B cell (primary cell): ENCODE measurements at regions not wholly inside any gene's neighbourhood (a gene's known extent, or its start where the extent isn't known, plus 50 kb on each side); places are given as distances from the start of the nearest gene placed in this dataset.

Source experiments
- ATAC-seq: fragments of 200-7000 bp; cut with Tn5 transposase; one replicate; pipeline ENCODE4 v1.10.0; 2021; ENCODE audit warnings: low read depth, mild to moderate bottlenecking, moderate number of reproducible peaks, moderate library complexity
- CTCF ChIA-PET: fragments of 350-600 bp; sonication (Branson Sonifier 250); formaldehyde crosslinking; loops from one replicate; lab custom pipeline; 2021; ENCODE audit warnings: antibody characterized with exemption, inconsistent platforms; lab: Charles Lee
- POLR2A ChIA-PET: fragments of 350-600 bp; sonication (Branson Sonifier 250); formaldehyde crosslinking; loops from one replicate; lab custom pipeline; 2021; ENCODE audit warnings: antibody characterized with exemption; lab: Charles Lee
- DNase-seq: peaks from one replicate; pipeline ENCODE4 v3.0.0; 2013
- H2AFZ ChIP-seq: 2 replicates; pipeline ENCODE4 v1.6.1; 2012; ENCODE audit warnings: mild to moderate bottlenecking, low read depth, low read length; ENCODE audit not compliant: insufficient read depth, poor library complexity, severe bottlenecking
- H3K27ac ChIP-seq, 2 donors: 1 replicate in 1 of 2; 2 replicates in 1 of 2; pipeline ENCODE4 v1.5.1; 2012 to 2013; ENCODE audit warnings: low read length in 2 of 2, mild to moderate bottlenecking in 2 of 2, moderate library complexity in 1 of 2
- H3K27me3 ChIP-seq, 4 experiments: fragments of 200-600 bp in 1 of 4; sonication (generic) in 1 of 4; replicated peaks in 1 of 4; 1 replicate in 2 of 4; 2 replicates in 2 of 4; pipeline versions ENCODE4 v1.6.1 to v1.7.0; 2013 to 2016; ENCODE audit warnings: low read length in 3 of 4, mild to moderate bottlenecking in 2 of 4, mixed read lengths in 1 of 4, moderate library complexity in 1 of 4; ENCODE audit not compliant: insufficient read depth in 4 of 4, control insufficient read depth in 3 of 4; ENCODE audit errors: control extremely low read depth in 1 of 4
- H3K36me3 ChIP-seq, 2 experiments: replicated peaks in 1 of 2; 1 replicate in 1 of 2; 2 replicates in 1 of 2; pipeline versions ENCODE4 v1.6.1 to v1.7.1; 2013; ENCODE audit warnings: low read length in 1 of 2; ENCODE audit not compliant: insufficient read depth in 2 of 2, control insufficient read depth in 1 of 2; ENCODE audit errors: control extremely low read depth in 1 of 2, extremely low read depth in 1 of 2
- H3K4me1 ChIP-seq, 2 donors: fragments of 200-600 bp in 1 of 2; sonication (generic) in 1 of 2; 1 replicate in 1 of 2; 2 replicates in 1 of 2; pipeline versions ENCODE4 v1.5.1 to v1.6.1; 2013 to 2017; ENCODE audit warnings: low read length in 2 of 2; ENCODE audit not compliant: control insufficient read depth in 2 of 2, insufficient read depth in 2 of 2
- H3K4me2 ChIP-seq: replicated peaks from 2 replicates; pipeline ENCODE3; 2012; ENCODE audit warnings: mild to moderate bottlenecking, low read depth, low read length; ENCODE audit not compliant: poor library complexity, severe bottlenecking
- H3K4me3 ChIP-seq, 5 experiments: fragments of 200-600 bp in 1 of 5; sonication (generic) in 1 of 5; 1 replicate in 3 of 5; 2 replicates in 2 of 5; pipeline versions ENCODE4 v1.5.1 to v1.7.0; 2011 to 2016; ENCODE audit warnings: low read length in 4 of 5, mild to moderate bottlenecking in 4 of 5, low read depth in 2 of 5, control low read depth in 1 of 5, moderate library complexity in 1 of 5; ENCODE audit not compliant: insufficient read depth in 1 of 5; ENCODE audit errors: control extremely low read depth in 1 of 5, extremely low read depth in 1 of 5
- H3K79me2 ChIP-seq: fragments of 200-600 bp; sonication (generic); one replicate; pipeline ENCODE4 v1.6.0; 2016; ENCODE audit warnings: low read length; ENCODE audit not compliant: control insufficient read depth, insufficient read depth
- H3K9ac ChIP-seq: fragments of 200-600 bp; sonication (generic); 2 replicates; pipeline ENCODE4 v1.6.1; 2017; ENCODE audit warnings: mild to moderate bottlenecking, low read length, moderate library complexity
- H3K9me3 ChIP-seq, 3 donors: one replicate each; pipeline versions ENCODE4 v1.6.1 to v1.7.1; 2013; ENCODE audit warnings: low read length in 2 of 3; ENCODE audit not compliant: control insufficient read depth in 2 of 3, insufficient read depth in 1 of 3; ENCODE audit errors: control extremely low read depth in 1 of 3
- H4K20me1 ChIP-seq: 2 replicates; pipeline ENCODE4 v1.6.0; 2012; ENCODE audit warnings: mild to moderate bottlenecking, low read length; ENCODE audit not compliant: insufficient read depth, control insufficient read depth, poor library complexity, severe bottlenecking
- H3K27ac Mint-ChIP-seq: one replicate; pipeline ENCODE4 v1.8.0; 2021; ENCODE audit warnings: mixed read lengths
- H3K27me3 Mint-ChIP-seq: one replicate; pipeline ENCODE4 v1.8.0; 2021; ENCODE audit warnings: mixed read lengths
- H3K4me1 Mint-ChIP-seq: one replicate; pipeline ENCODE4 v1.8.0; 2021; ENCODE audit warnings: mixed read lengths
- H3K4me3 Mint-ChIP-seq: one replicate; pipeline ENCODE4 v1.8.0; 2021; ENCODE audit warnings: mixed read lengths
- H3K9me3 Mint-ChIP-seq: one replicate; pipeline ENCODE4 v1.8.0; 2022; ENCODE audit warnings: mixed read lengths; ENCODE audit not compliant: insufficient read depth
- CTCF ChIP-seq: fragments of 200-600 bp; IDR thresholded peaks from one replicate; pipeline ENCODE4 v1.8.0; 2022; ENCODE audit warnings: antibody characterized with exemption, mild to moderate bottlenecking
- EZH2 ChIP-seq: IDR thresholded peaks from 2 replicates; pipeline ENCODE4 v1.6.1; 2012; ENCODE audit warnings: borderline replicate concordance, low read depth, mild to moderate bottlenecking, moderate library complexity, low read length; ENCODE audit not compliant: insufficient read depth, poor library complexity, severe bottlenecking
- WGBS: methylation state at CpG from one replicate; pipeline ENCODE4 v1.1.5; 2013; ENCODE audit warnings: missing lambda C conversion rate; ENCODE audit not compliant: insufficient coverage; 5-methylcytosine and 5-hydroxymethylcytosine counted together
- intact Hi-C: fragments of 100-400 bp; cut with micrococcal nuclease; formaldehyde crosslinking; loops from one replicate; pipeline ENCODE4 v1.10.0; 2022

GRCh38 chr10:6988654-6989053, 408.6 kb upstream of the PRKCQ start:
- 76% methylated on average over 4 of the region's 4 CpGs for WGBS
- Mint-ChIP-seq H3K27me3 (peaks cover 4% of the 10 kb centered on the region), H3K27ac (no peak overlapping the region), H3K4me1 (peaks cover 4% of the 10 kb centered on the region), H3K4me3 (no peak overlapping the region), H3K9me3 (peaks cover 4% of the 10 kb centered on the region)
- H2AFZ ChIP-seq, result no peak overlapping the region
- H3K9ac ChIP-seq, result no peak overlapping the region
- H3K27me3 ChIP-seq, result no peaks in the 10 kb centered on the region
- no peaks in the 10 kb centered on the region for H4K20me1 ChIP-seq
- H3K4me2 ChIP-seq, result no peak overlapping the region
- POLR2A ChIA-PET, result no interaction called here
- no peaks in the 10 kb centered on the region for H3K36me3 ChIP-seq
- no peak for DNase-seq
- no peaks in the 10 kb centered on the region for H3K9me3 ChIP-seq
- CTCF ChIA-PET, result no interaction called here
- H3K4me1 ChIP-seq, result peaks cover 0 to 8% of the 10 kb centered on the region in 2 donors
- intact Hi-C loops, result no loop called here
- H3K79me2 ChIP-seq, result no peaks in the 10 kb centered on the region
- no peak overlapping the region for H3K27ac ChIP-seq
- no peak for ATAC-seq
- peak; percentile 15 for TF ChIP-seq CTCF
- no peak for TF ChIP-seq EZH2
- no peak overlapping the region for H3K4me3 ChIP-seq

- intact Hi-C loops, result no loop called here
- Histone ChIP-seq H3K9me3 (no peaks in the 10 kb centered on the region), H3K79me2 (no peaks in the 10 kb centered on the region), H2AFZ (no peak overlapping the region), H3K4me1 (peaks cover 0 to 8% of the 10 kb centered on the region in 2 donors), H3K4me2 (no peak overlapping the region), H3K27ac (no peak overlapping the region), H4K20me1 (no peaks in the 10 kb centered on the region), H3K9ac (no peak overlapping the region), H3K36me3 (no peaks in the 10 kb centered on the region), H3K4me3 (no peak overlapping the region), H3K27me3 (no peaks in the 10 kb centered on the region)
- Mint-ChIP-seq H3K9me3 (peaks cover 4% of the 10 kb centered on the region), H3K4me3 (no peak overlapping the region), H3K4me1 (peaks cover 4% of the 10 kb centered on the region), H3K27ac (no peak overlapping the region), H3K27me3 (peaks cover 4% of the 10 kb centered on the region)
- DNase-seq, result no peak
- ChIA-PET POLR2A (no interaction called here), CTCF (no interaction called here)
- ATAC-seq, result no peak
- 53% methylated on average over 6 of the region's 8 CpGs for WGBS
- TF ChIP-seq CTCF (no peak), EZH2 (no peak)
These were observed 407.5 kb upstream of the PRKCQ start for GRCh38 chr10:6987536-6987945.
